Fibroblast of villous mesenchyme (primary cell): ENCODE measurements at regions not wholly inside any gene's neighbourhood (a gene's known extent, or its start where the extent isn't known, plus 50 kb on each side); places are given as distances from the start of the nearest gene placed in this dataset.

ENCODE experiments used
- DNase-seq: peaks from one replicate; pipeline ENCODE4 v3.0.0-alpha.2; 2010; ENCODE audit warnings: low read depth
- H3K4me3 ChIP-seq: 2 replicates; pipeline ENCODE4 v1.5.1; 2011; ENCODE audit warnings: low read depth, mild to moderate bottlenecking, low read length
- CTCF ChIP-seq: IDR thresholded peaks from 2 replicates; pipeline ENCODE4 v1.5.1; 2012; ENCODE audit warnings: low read depth, mild to moderate bottlenecking, low read length; ENCODE audit not compliant: insufficient read depth

GRCh38 chr1:170471398-170472053 lies 60.4 kb upstream of the GORAB start:
- peak; percentile 10 for DNase-seq
- TF ChIP-seq CTCF, result no peak
- no peak overlapping the region for H3K4me3 ChIP-seq

DNA sequence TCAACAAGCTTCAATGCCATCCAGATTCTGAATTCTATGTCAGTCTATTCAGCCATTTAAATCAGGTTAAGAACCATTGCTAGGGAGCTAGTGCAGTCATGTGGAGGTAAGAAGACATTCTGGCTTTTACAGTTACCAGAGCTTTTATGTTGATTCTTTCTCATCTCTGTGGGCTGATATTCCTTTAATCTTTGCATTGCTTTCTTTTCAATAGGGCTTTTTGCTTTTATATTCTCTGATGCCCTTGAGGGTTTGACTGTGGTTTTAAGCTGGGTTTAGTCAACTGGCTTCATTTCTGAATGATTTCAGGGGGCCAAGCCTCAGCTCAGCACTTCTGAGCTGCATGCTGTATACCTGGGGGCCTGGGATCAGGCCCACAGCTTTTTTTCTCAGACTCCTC lies 51.0 kb upstream of the GORAB start:
- TF ChIP-seq CTCF, result no peak
- no peak overlapping the region for H3K4me3 ChIP-seq
- DNase-seq, result no peak
